Mesothelial cell of epicardium (in vitro differentiated cells): ENCODE measurements at regions not wholly inside any gene's neighbourhood (a gene's known extent, or its start where the extent isn't known, plus 50 kb on each side); places are given as distances from the start of the nearest gene placed in this dataset.

ENCODE experiments used
- DNase-seq, 2 experiments: peaks; one replicate each; pipeline ENCODE4 v3.0.0; 2021; ENCODE audit warnings: low spot score in 2 of 2; ENCODE audit not compliant: unreplicated experiment in 2 of 2
- H3K27ac Mint-ChIP-seq: 2 replicates; pipeline ENCODE4 v1.8.0; 2021; ENCODE audit warnings: mixed read lengths
- H3K27me3 Mint-ChIP-seq: 2 replicates; pipeline ENCODE4 v1.8.0; 2021; ENCODE audit warnings: low read depth, mixed read lengths
- H3K36me3 Mint-ChIP-seq: 2 replicates; pipeline ENCODE4 v1.8.0; 2021; ENCODE audit warnings: mixed read lengths
- H3K4me1 Mint-ChIP-seq: 2 replicates; pipeline ENCODE4 v1.8.0; 2021; ENCODE audit warnings: mixed read lengths
- H3K4me3 Mint-ChIP-seq: 2 replicates; pipeline ENCODE4 v1.8.0; 2021; ENCODE audit warnings: mild to moderate bottlenecking, moderate library complexity, mixed read lengths
- H3K9me3 Mint-ChIP-seq: 2 replicates; pipeline ENCODE4 v1.8.0; 2021; ENCODE audit warnings: mixed read lengths
- CTCF ChIP-seq: fragments of 200-600 bp; sonication (generic); IDR thresholded peaks from one replicate; pipeline ENCODE4 v1.5.0; 2021; ENCODE audit warnings: antibody characterized with exemption; ENCODE audit not compliant: unreplicated experiment

- no peaks in the 10 kb centered on the region for H3K9me3 Mint-ChIP-seq
- DNase-seq = no peak
- H3K4me1 Mint-ChIP-seq = peaks cover 13% of the 10 kb centered on the region
- no peaks in the 10 kb centered on the region for H3K27me3 Mint-ChIP-seq
- H3K4me3 Mint-ChIP-seq = no peak overlapping the region
- no peaks in the 10 kb centered on the region for H3K36me3 Mint-ChIP-seq
- H3K27ac Mint-ChIP-seq = no peak overlapping the region
- no peak for TF ChIP-seq CTCF
Observed at GRCh38 chr2:21467910-21468309, 344.1 kb downstream of the TDRD15 start.

- DNase-seq = no peak
- Mint-ChIP-seq H3K9me3 (no peaks in the 10 kb centered on the region), H3K27me3 (no peaks in the 10 kb centered on the region), H3K4me3 (no peak overlapping the region), H3K36me3 (no peaks in the 10 kb centered on the region), H3K27ac (no peak overlapping the region), H3K4me1 (peaks cover 13% of the 10 kb centered on the region)
- TF ChIP-seq CTCF = no peak
Observed at GRCh38 chr2:21468624-21469023, 344.9 kb downstream of the TDRD15 start.

GRCh38 chr2:21469158-21469557 is 345.4 kb downstream of the TDRD15 start:
- Mint-ChIP-seq H3K9me3 (no peaks in the 10 kb centered on the region), H3K4me1 (peaks cover 13% of the 10 kb centered on the region), H3K4me3 (no peak overlapping the region), H3K36me3 (no peaks in the 10 kb centered on the region), H3K27me3 (no peaks in the 10 kb centered on the region), H3K27ac (no peak overlapping the region)
- no peak for DNase-seq
- no peak for TF ChIP-seq CTCF

GRCh38 chr2:21469564-21469963 is 345.8 kb downstream of the TDRD15 start:
- H3K36me3 Mint-ChIP-seq = no peaks in the 10 kb centered on the region
- H3K9me3 Mint-ChIP-seq = no peaks in the 10 kb centered on the region
- H3K4me3 Mint-ChIP-seq = no peak overlapping the region
- DNase-seq = no peak
- peaks cover 13% of the 10 kb centered on the region for H3K4me1 Mint-ChIP-seq
- no peaks in the 10 kb centered on the region for H3K27me3 Mint-ChIP-seq
- TF ChIP-seq CTCF = no peak
- H3K27ac Mint-ChIP-seq = no peak overlapping the region

DNA sequence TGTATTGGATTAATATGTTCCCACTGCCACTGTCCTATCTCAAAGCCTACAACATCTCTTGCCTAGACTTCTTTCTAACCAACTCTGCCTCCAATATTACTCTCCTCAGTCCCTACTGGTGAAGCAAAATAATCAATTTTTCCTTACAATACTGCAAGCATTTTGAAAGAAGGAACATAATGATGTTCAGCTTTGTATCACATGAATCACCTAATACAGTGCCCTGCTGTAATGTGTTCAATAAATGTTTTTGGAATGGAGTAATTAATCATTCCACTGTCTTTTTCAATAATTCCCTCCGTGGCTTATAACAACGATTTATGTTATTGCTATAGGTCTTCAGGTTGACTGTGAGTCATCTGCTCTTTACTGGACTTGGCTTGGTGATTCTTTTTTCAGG is 356.4 kb downstream of the TDRD15 start:
- no peak overlapping the region for H3K27ac Mint-ChIP-seq
- no peak for DNase-seq
- no peaks in the 10 kb centered on the region for H3K4me1 Mint-ChIP-seq
- peaks cover 5% of the 10 kb centered on the region for H3K9me3 Mint-ChIP-seq
- no peak for TF ChIP-seq CTCF
- no peaks in the 10 kb centered on the region for H3K36me3 Mint-ChIP-seq
- H3K27me3 Mint-ChIP-seq = peaks cover 4% of the 10 kb centered on the region
- no peak overlapping the region for H3K4me3 Mint-ChIP-seq

- DNase-seq = no peak
- Mint-ChIP-seq H3K36me3 (no peaks in the 10 kb centered on the region), H3K4me1 (no peaks in the 10 kb centered on the region), H3K9me3 (peaks cover 14% of the 10 kb centered on the region), H3K4me3 (no peak overlapping the region), H3K27me3 (peaks cover 2% of the 10 kb centered on the region), H3K27ac (no peak overlapping the region)
- no peak for TF ChIP-seq CTCF
Observed at GRCh38 chr2:21484643-21485042, 360.9 kb downstream of the TDRD15 start.
